Heart left ventricle (tissue), 16 donors: ENCODE measurements at regions not wholly inside any gene's neighbourhood (a gene's known extent, or its start where the extent isn't known, plus 50 kb on each side); places are given as distances from the start of the nearest gene placed in this dataset.
A peak's percentile ranks its signal among the peaks of the same experiment; 100 is the strongest.
"Not testable (repeated sequence)": the region's sequence is repeated elsewhere in the genome, so short reads cannot be mapped to it uniquely, and the experiment has no call there.

Source experiments
- ATAC-seq, 4 donors: fragments of 200-7000 bp; cut with Tn5 transposase; one replicate each; pipeline ENCODE4 v1.9.1; 2020 to 2022; ENCODE audit warnings: moderate library complexity in 4 of 4, mild to moderate bottlenecking in 3 of 4, moderate number of reproducible peaks in 1 of 4
- DNase-seq, 5 donors: peaks; one replicate each; pipeline ENCODE4 v3.0.0-alpha.2; 2020
- H3K27ac ChIP-seq, 12 donors: fragments of 200-600 bp; sonication (generic) in 4 of 12; one replicate each; pipeline versions ENCODE4 v1.5.0 to v1.8.0; 2016 to 2022; ENCODE audit warnings: mild to moderate bottlenecking in 2 of 12
- H3K27me3 ChIP-seq, 9 donors: fragments of 200-600 bp; sonication (generic) in 2 of 9; one replicate each; pipeline versions ENCODE4 v1.5.1 to v1.8.0; 2016 to 2022; ENCODE audit warnings: mild to moderate bottlenecking in 3 of 9
- H3K36me3 ChIP-seq, 9 donors: fragments of 200-600 bp; sonication (generic) in 2 of 9; one replicate each; pipeline versions ENCODE4 v1.5.0 to v1.8.0; 2018 to 2022; ENCODE audit warnings: mild to moderate bottlenecking in 2 of 9
- H3K4me1 ChIP-seq, 12 donors: fragments of 200-600 bp; sonication (generic) in 4 of 12; one replicate each; pipeline versions ENCODE4 v1.5.0 to v1.8.0; 2016 to 2022; ENCODE audit warnings: mild to moderate bottlenecking in 3 of 12
- H3K4me3 ChIP-seq, 12 donors: fragments of 200-600 bp; sonication (generic) in 4 of 12; one replicate each; pipeline versions ENCODE4 v1.5.0 to v1.8.0; 2017 to 2022; ENCODE audit warnings: mild to moderate bottlenecking in 9 of 12, moderate library complexity in 4 of 12
- H3K9me3 ChIP-seq, 12 donors: fragments of 200-600 bp; sonication (generic) in 4 of 12; one replicate each; pipeline versions ENCODE4 v1.5.0 to v1.8.0; 2016 to 2022; ENCODE audit warnings: mild to moderate bottlenecking in 1 of 12
- WGBS, 4 donors: extraction: QIAGEN DNeasy Blood & Tissue Kit in 2 of 4; methylation state at CpG; one replicate each; pipeline versions ENCODE4 v1.1.5 to v1.1.7; 2013 to 2018; 5-methylcytosine and 5-hydroxymethylcytosine counted together
- intact Hi-C, 10 donors: fragments of 100-400 bp; cut with DNase I; formaldehyde crosslinking; loops; one replicate each; pipeline versions ENCODE4 v1.11.1 to v1.14.2; 2022
- donor health status: ischemic (EF 13 %, LVEDD 7.1; RV severe dilation, severe dysfunction).
- donor health status: healthy with polysubstance abuse.
- donor health status: DM: no; HTN: yes; CAD: no.
- donor health status: DM: no; HTN: no; CAD: no.
- donor health status: ischemic (EF 25% LVEDD 6.9; RV normal size, moderate dysfunction).
- donor health status: ischemic (EF 25% LVEDD 5.7; RV mildly dilated, moderate dysfunction).
- donor health status: healthy.
- donor health status: DM: yes; HTN: yes; CAD: no.
- donor health status: ischemic (EF 35%, LVEDD 5.7; RV mildly dilated, moderate dysfunction).
- donor health status: nonischemic (EF 11% LVEDD 7.7; RV severe dilation, severe dysfunction).
- donor health status: DM: yes; HTN: yes; CAD: no.
- donor health status: PGD.
- donor health status: ischemic (EF 29% LVEDD 5.4; RV normal size, mild dysfunction).
- donor health status: nonischemic (EF 23%, LVEDD 6.1; RV moderate dilation, normal function).

GRCh38 chr16:18204309-18204708 lies 132.2 kb downstream of the NPIPA8 start:
- H3K36me3 ChIP-seq, ATAC-seq, H3K4me1 ChIP-seq, H3K9me3 ChIP-seq, H3K27me3 ChIP-seq, intact Hi-C loops, H3K27ac ChIP-seq, DNase-seq, H3K4me3 ChIP-seq: not testable (repeated sequence)
- WGBS, 4 donors = 55 to 66% (median 64%) methylated on average over 2 to 3 of the region's 3 CpGs; no CpG with 5 or more reads in 1 of the 4 donors

GRCh38 chr16:18201511-18201910 lies 135.0 kb downstream of the NPIPA8 start:
- H3K36me3 ChIP-seq, H3K27me3 ChIP-seq, intact Hi-C loops, DNase-seq, H3K4me1 ChIP-seq, H3K27ac ChIP-seq, ATAC-seq, H3K4me3 ChIP-seq, H3K9me3 ChIP-seq: not testable (repeated sequence)
- 67 to 83% (median 74%) methylated on average over 3 of the region's 3 CpGs for WGBS, 4 donors

- H3K9me3 ChIP-seq, H3K4me3 ChIP-seq, H3K4me1 ChIP-seq, intact Hi-C loops, H3K36me3 ChIP-seq, H3K27ac ChIP-seq, H3K27me3 ChIP-seq, ATAC-seq, DNase-seq: not testable (repeated sequence)
- WGBS, 4 donors = 83 to 95% (median 92%) methylated on average over 1 to 2 of the region's 2 CpGs
These were observed 144.1 kb downstream of the NPIPA8 start for GRCh38 chr16:18192389-18192788.

- intact Hi-C loops, H3K4me3 ChIP-seq, DNase-seq, H3K36me3 ChIP-seq, H3K9me3 ChIP-seq, H3K4me1 ChIP-seq, H3K27me3 ChIP-seq, H3K27ac ChIP-seq: not testable (repeated sequence)
- ATAC-seq = peak in 3 of 4 donors; percentile 64 to 82 (median 80)
- WGBS, 4 donors = 17 to 63% (median 55%) methylated on average over 1 of the region's 8 CpGs
These were observed 146.4 kb downstream of the NPIPA8 start for GRCh38 chr16:18190179-18190578.

- ATAC-seq = not testable (repeated sequence)
These were observed 151.8 kb downstream of the NPIPA8 start for GRCh38 chr16:18184755-18185154.

GRCh38 chr16:18181028-18181427 lies 155.5 kb downstream of the NPIPA8 start:
- H3K4me1 ChIP-seq, H3K9me3 ChIP-seq, H3K4me3 ChIP-seq, H3K27me3 ChIP-seq, H3K27ac ChIP-seq, H3K36me3 ChIP-seq, DNase-seq, intact Hi-C loops, ATAC-seq: not testable (repeated sequence)
- WGBS, 4 donors = 30 to 49% (median 42%) methylated on average over 2 to 4 of the region's 6 CpGs

More at GRCh38 chr16:18184755-18185154, 151.8 kb downstream of the NPIPA8 start:
- H3K27me3 ChIP-seq, H3K27ac ChIP-seq, DNase-seq, H3K36me3 ChIP-seq, H3K9me3 ChIP-seq, intact Hi-C loops, H3K4me1 ChIP-seq, H3K4me3 ChIP-seq: not testable (repeated sequence)
- WGBS, 4 donors = 59 to 82% (median 70%) methylated on average over 7 to 8 of the region's 15 CpGs; no CpG with 5 or more reads in 1 of the 4 donors

- H3K36me3 ChIP-seq, intact Hi-C loops, H3K4me1 ChIP-seq, H3K27me3 ChIP-seq, DNase-seq, H3K4me3 ChIP-seq, H3K27ac ChIP-seq, H3K9me3 ChIP-seq, ATAC-seq: not testable (repeated sequence)
- WGBS, 4 donors = 52 to 62% (median 54%) methylated on average over 2 of the region's 2 CpGs
These were observed 162.5 kb downstream of the NPIPA8 start for GRCh38 chr16:18173945-18174497.

GRCh38 chr16:18162293-18162692 lies 174.2 kb downstream of the NPIPA8 start:
- WGBS, 4 donors = 54 to 74% (median 67%) methylated on average over 3 of the region's 3 CpGs
- intact Hi-C loops, ATAC-seq, H3K27me3 ChIP-seq, H3K4me1 ChIP-seq, H3K27ac ChIP-seq, DNase-seq, H3K4me3 ChIP-seq, H3K36me3 ChIP-seq: not testable (repeated sequence)
- peaks cover 0 to 13% (median 0%) of the 10 kb centered on the region in 12 donors for H3K9me3 ChIP-seq

- H3K9me3 ChIP-seq = peaks cover 0 to 13% (median 0%) of the 10 kb centered on the region in 12 donors
- intact Hi-C loops, DNase-seq, H3K36me3 ChIP-seq, ATAC-seq, H3K4me3 ChIP-seq, H3K27ac ChIP-seq, H3K4me1 ChIP-seq, H3K27me3 ChIP-seq: not testable (repeated sequence)
- WGBS, 4 donors = 48 to 59% (median 51%) methylated on average over 4 of the region's 4 CpGs
These were observed 175.3 kb downstream of the NPIPA8 start for GRCh38 chr16:18161224-18161623.

GRCh38 chr16:18159185-18159584 lies 177.4 kb downstream of the NPIPA8 start:
- ATAC-seq, H3K9me3 ChIP-seq, H3K36me3 ChIP-seq, intact Hi-C loops, H3K27me3 ChIP-seq, H3K27ac ChIP-seq, H3K4me1 ChIP-seq, DNase-seq, H3K4me3 ChIP-seq: not testable (repeated sequence)
- WGBS, 4 donors = 50 to 94% (median 72%) methylated on average over 1 of the region's 1 CpG

- DNase-seq, ATAC-seq, H3K27me3 ChIP-seq, H3K27ac ChIP-seq, H3K4me1 ChIP-seq, H3K4me3 ChIP-seq, H3K9me3 ChIP-seq, H3K36me3 ChIP-seq, intact Hi-C loops: not testable (repeated sequence)
- 80 to 84% (median 81%) methylated on average over 1 of the region's 1 CpG for WGBS, 4 donors
These were observed 178.7 kb downstream of the NPIPA8 start for GRCh38 chr16:18157854-18158253.

- H3K27me3 ChIP-seq, intact Hi-C loops, DNase-seq, ATAC-seq, H3K36me3 ChIP-seq, H3K9me3 ChIP-seq, H3K4me3 ChIP-seq, H3K27ac ChIP-seq, H3K4me1 ChIP-seq: not testable (repeated sequence)
- 77 to 85% (median 80%) methylated on average over 4 to 5 of the region's 6 CpGs for WGBS, 4 donors
These were observed 183.7 kb downstream of the NPIPA8 start for GRCh38 chr16:18152832-18153231.
